ENCODE measurements at regions not wholly inside any gene's neighbourhood (a gene's known extent, or its start where the extent isn't known, plus 50 kb on each side); places are given as distances from the start of the nearest gene placed in this dataset.

GRCh38 chr1:90786709-90787108, 69.6 kb upstream of the BARHL2 start:
- Histone ChIP-seq H3K27me3 (ENCODE audit: insufficient read depth, low read depth, low read length) (no peaks in the 10 kb centered on the region), H3K4me3 (ENCODE audit: low read length) (no peak overlapping the region), H4K20me1 (ENCODE audit: insufficient read depth) (no peaks in the 10 kb centered on the region), H3K79me2 (replicated peaks; ENCODE audit: insufficient read depth, low read length) (no peaks in the 10 kb centered on the region), H3K27ac (ENCODE audit: low read length) (no peak overlapping the region), H3F3A (ENCODE audit: insufficient read depth, low read length, poor library complexity, severe bottlenecking) (no peaks in the 10 kb centered on the region), H3K9me2 (ENCODE audit: insufficient read depth, low read length) (no peaks in the 10 kb centered on the region), H2AFZ (ENCODE audit: low read depth, low read length) (no peak overlapping the region), H3K4me2 (ENCODE audit: low read length) (no peak overlapping the region), H3K9ac (ENCODE audit: low read length) (no peak overlapping the region), H3K9me3 (ENCODE audit: low read length) (no peaks in the 10 kb centered on the region), H3K36me3 (ENCODE audit: insufficient read depth, low read length) (no peaks in the 10 kb centered on the region)
- no peak for TF ChIP-seq TAF1 (IDR thresholded peaks at IDR 0.05; ENCODE audit: low read depth)
- TF ChIP-seq MXI1 (conservative IDR thresholded peaks at IDR 0.05; ENCODE audit: poor library complexity, severe bottlenecking) = no peak
- no peak for TF ChIP-seq EP300 (conservative IDR thresholded peaks at IDR 0.05; ENCODE audit: poor library complexity, severe bottlenecking)
- TF ChIP-seq CTCF (IDR thresholded peaks at IDR 0.05; ENCODE audit: poor library complexity, severe bottlenecking) = no peak
- TF ChIP-seq REST (IDR thresholded peaks at IDR 0.05; ENCODE audit: borderline replicate concordance) = no peak
- no peak for TF ChIP-seq POLR2AphosphoS5 (IDR thresholded peaks at IDR 0.05)
- no peak for TF ChIP-seq EZH2 (IDR thresholded peaks at IDR 0.05; ENCODE audit: borderline replicate concordance, insufficient read depth, low read length, poor library complexity, severe bottlenecking)
- TF ChIP-seq SMC3 (conservative IDR thresholded peaks at IDR 0.05; ENCODE audit: poor library complexity) = no peak

GRCh38 chr1:90784186-90784847, 67.2 kb upstream of the BARHL2 start:
- Histone ChIP-seq H3F3A (ENCODE audit: insufficient read depth, low read length, poor library complexity, severe bottlenecking) (no peaks in the 10 kb centered on the region), H3K9ac (ENCODE audit: low read length) (no peak overlapping the region), H3K27me3 (ENCODE audit: insufficient read depth, low read depth, low read length) (no peaks in the 10 kb centered on the region), H3K36me3 (ENCODE audit: insufficient read depth, low read length) (no peaks in the 10 kb centered on the region), H3K4me2 (ENCODE audit: low read length) (no peak overlapping the region), H3K79me2 (replicated peaks; ENCODE audit: insufficient read depth, low read length) (no peaks in the 10 kb centered on the region), H3K9me3 (ENCODE audit: low read length) (no peaks in the 10 kb centered on the region), H2AFZ (ENCODE audit: low read depth, low read length) (no peak overlapping the region), H3K27ac (ENCODE audit: low read length) (no peak overlapping the region), H4K20me1 (ENCODE audit: insufficient read depth) (no peaks in the 10 kb centered on the region), H3K9me2 (ENCODE audit: insufficient read depth, low read length) (no peaks in the 10 kb centered on the region), H3K4me3 (ENCODE audit: low read length) (no peak overlapping the region)
- TF ChIP-seq EZH2 (IDR thresholded peaks at IDR 0.05; ENCODE audit: borderline replicate concordance, insufficient read depth, low read length, poor library complexity, severe bottlenecking) (no peak), MXI1 (conservative IDR thresholded peaks at IDR 0.05; ENCODE audit: poor library complexity, severe bottlenecking) (no peak), POLR2AphosphoS5 (IDR thresholded peaks at IDR 0.05) (no peak), CTCF (IDR thresholded peaks at IDR 0.05; ENCODE audit: poor library complexity, severe bottlenecking) (no peak), TAF1 (IDR thresholded peaks at IDR 0.05; ENCODE audit: low read depth) (no peak), EP300 (conservative IDR thresholded peaks at IDR 0.05; ENCODE audit: poor library complexity, severe bottlenecking) (no peak), REST (IDR thresholded peaks at IDR 0.05; ENCODE audit: borderline replicate concordance) (no peak), RAD21 (conservative IDR thresholded peaks at IDR 0.05) (no peak), SMC3 (conservative IDR thresholded peaks at IDR 0.05; ENCODE audit: poor library complexity) (no peak)

Data from neural cell (in vitro differentiated cells).